HPDE6-E6E7 (cell line): ENCODE measurements at regions not wholly inside any gene's neighbourhood (a gene's known extent, or its start where the extent isn't known, plus 50 kb on each side); places are given as distances from the start of the nearest gene placed in this dataset.

Experiments used
- DNase-seq: peaks from one replicate; pipeline ENCODE4 v3.0.0; 2011; ENCODE audit warnings: missing footprints; ENCODE audit errors: extremely low spot score

GRCh38 chr3:13227315-13228165 is 154.3 kb upstream of the IQSEC1 start:
- no peak for DNase-seq

GRCh38 chr3:13224967-13225366 is 151.7 kb upstream of the IQSEC1 start:
- no peak for DNase-seq

GRCh38 chr3:13223574-13224237 is 150.5 kb upstream of the IQSEC1 start:
- no peak for DNase-seq

GRCh38 chr3:13222891-13223573 is 149.8 kb upstream of the IQSEC1 start:
- DNase-seq = no peak

- DNase-seq = no peak
These were observed 148.9 kb upstream of the IQSEC1 start for GRCh38 chr3:13222131-13222530.

- DNase-seq = no peak
These were observed 148.3 kb upstream of the IQSEC1 start for GRCh38 chr3:13221491-13222061.

GRCh38 chr3:13220991-13221390 is 147.8 kb upstream of the IQSEC1 start:
- DNase-seq = no peak

- no peak for DNase-seq
These were observed 146.7 kb upstream of the IQSEC1 start for GRCh38 chr3:13219902-13220296.

GRCh38 chr3:13219077-13219901 is 146.1 kb upstream of the IQSEC1 start:
- no peak for DNase-seq

GRCh38 chr3:13218541-13218908 is 145.3 kb upstream of the IQSEC1 start:
- DNase-seq = no peak

- peak; percentile 53 for DNase-seq
These were observed 144.7 kb upstream of the IQSEC1 start for GRCh38 chr3:13217736-13218540.

GRCh38 chr3:13217253-13217652 is 144.0 kb upstream of the IQSEC1 start:
- DNase-seq = no peak

GRCh38 chr3:13215940-13216546 is 142.8 kb upstream of the IQSEC1 start:
- DNase-seq = no peak

- DNase-seq = no peak
These were observed 141.7 kb upstream of the IQSEC1 start for GRCh38 chr3:13214847-13215472.

- DNase-seq = no peak
These were observed 140.9 kb upstream of the IQSEC1 start for GRCh38 chr3:13213911-13214846.

GRCh38 chr3:13213490-13213889 is 140.3 kb upstream of the IQSEC1 start:
- DNase-seq = no peak

GRCh38 chr3:13211605-13212210 is 138.5 kb upstream of the IQSEC1 start:
- no peak for DNase-seq
